Activated gamma-delta T cell treated with Interleukin-2 at 50 U/mL for 16 hours (primary cell): ENCODE measurements at regions not wholly inside any gene's neighbourhood (a gene's known extent, or its start where the extent isn't known, plus 50 kb on each side); places are given as distances from the start of the nearest gene placed in this dataset.

ENCODE experiments used
- DNase-seq: peaks from one replicate; pipeline ENCODE4 v3.0.0-alpha.2; 2020

DNA sequence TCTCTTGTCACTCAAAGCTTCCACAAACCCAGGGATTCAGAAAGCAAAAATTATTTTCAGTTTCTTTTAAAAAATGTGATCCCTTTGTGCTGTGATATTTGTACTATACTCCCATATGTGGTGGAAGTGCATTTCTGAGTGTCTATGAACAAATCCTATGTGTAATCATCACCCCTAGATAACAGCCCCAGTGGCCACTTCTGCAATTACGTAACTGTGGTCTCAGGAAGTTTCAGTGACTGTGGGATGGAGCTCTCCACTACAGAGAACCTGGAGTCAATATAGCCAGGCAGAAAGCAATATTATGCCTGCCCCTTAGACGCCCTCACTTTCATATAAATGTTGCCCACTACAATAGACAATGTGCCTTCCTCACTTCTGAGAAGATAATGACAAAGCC is 1101.7 kb upstream of the GHITM start:
- DNase-seq: no peak

DNA sequence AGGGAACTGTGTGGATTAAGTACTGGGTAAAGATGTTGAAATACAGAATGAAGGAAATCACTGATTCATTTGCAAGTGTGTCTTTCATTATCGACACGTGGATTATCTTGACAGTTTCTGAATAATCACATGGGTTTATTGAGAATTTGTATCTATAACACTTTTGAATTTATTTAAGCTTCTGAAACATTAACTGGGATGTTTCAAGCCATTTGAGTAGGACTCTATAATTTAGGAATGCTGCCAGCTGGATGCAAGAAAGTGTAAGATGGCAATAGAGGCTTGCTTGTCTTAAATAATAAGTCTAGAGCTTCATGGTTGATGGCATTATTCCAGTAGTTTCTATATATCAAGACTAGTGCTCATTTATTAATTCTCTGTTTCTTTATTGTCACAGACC is 1100.7 kb upstream of the GHITM start:
- no peak for DNase-seq

- no peak for DNase-seq
These were observed 1093.6 kb upstream of the GHITM start for GRCh38 chr10:83045731-83046130.

GRCh38 chr10:83050815-83051214 is 1088.5 kb upstream of the GHITM start:
- DNase-seq: no peak

GRCh38 chr10:83062871-83063270 is 1076.4 kb upstream of the GHITM start:
- DNase-seq: no peak

DNA sequence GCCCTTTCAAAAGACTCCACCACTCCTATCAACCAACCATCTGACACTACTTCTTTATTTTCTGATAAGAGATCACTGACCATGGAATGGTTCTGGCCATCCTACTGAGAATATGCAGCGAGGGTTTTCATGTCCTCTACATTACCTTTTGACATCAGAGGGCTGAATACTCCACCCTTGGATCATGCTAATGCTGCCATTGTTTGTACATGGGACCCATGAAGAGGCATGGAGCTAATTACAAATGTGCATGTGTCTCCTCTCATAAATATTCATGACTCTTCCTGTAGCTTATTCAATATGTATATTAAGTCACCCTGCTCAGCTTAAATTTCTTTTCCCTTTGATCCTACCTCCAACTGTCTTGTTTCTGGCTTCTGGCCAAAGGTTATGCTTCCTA is 1065.8 kb upstream of the GHITM start:
- no peak for DNase-seq

- no peak for DNase-seq
These were observed 1064.1 kb upstream of the GHITM start for GRCh38 chr10:83075016-83075814.

- DNase-seq: no peak
These were observed 1063.4 kb upstream of the GHITM start for GRCh38 chr10:83075815-83076355.

DNA sequence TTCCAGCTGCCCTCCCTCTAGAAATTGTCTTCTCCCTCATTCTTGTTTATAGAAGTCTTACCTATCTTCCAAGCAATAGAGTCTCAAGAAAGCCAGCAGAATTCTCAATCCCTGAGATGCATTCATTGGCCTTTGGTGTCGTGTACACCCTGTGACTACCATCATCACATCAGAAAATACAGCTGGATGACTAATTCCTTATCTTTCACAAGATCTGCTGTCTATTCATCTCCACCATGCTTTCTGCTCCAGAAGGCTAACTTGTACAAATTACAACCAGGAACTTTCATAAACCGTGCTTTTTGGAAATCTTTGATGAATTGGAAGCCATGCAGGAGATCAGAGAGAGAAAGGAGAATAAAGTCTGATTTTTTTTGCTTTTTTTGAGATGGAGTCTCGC is 1062.9 kb upstream of the GHITM start:
- no peak for DNase-seq

DNA sequence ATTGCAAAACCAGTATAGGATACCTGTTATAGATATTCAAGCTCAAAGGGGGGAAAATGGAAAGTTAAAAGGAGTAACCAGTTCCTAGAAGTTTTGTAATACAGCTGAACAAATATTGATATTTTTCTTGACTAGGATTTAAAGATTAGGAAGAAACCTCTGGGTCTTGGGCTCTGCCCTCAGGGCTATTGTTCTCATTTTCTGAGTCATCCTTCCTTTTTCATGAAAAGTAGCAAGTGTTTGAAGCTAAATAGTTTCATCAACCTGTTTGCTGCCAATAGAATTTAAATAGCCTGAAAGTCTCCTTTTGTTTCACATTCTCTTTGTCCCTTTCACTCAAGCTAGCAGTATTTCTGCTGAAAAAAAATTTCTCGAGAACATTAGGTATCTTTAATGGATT is 1061.1 kb upstream of the GHITM start:
- DNase-seq: no peak

- no peak for DNase-seq
These were observed 1060.7 kb upstream of the GHITM start for GRCh38 chr10:83078645-83079044.

GRCh38 chr10:83083831-83084230 is 1055.5 kb upstream of the GHITM start:
- DNase-seq: no peak

- no peak for DNase-seq
These were observed 1050.0 kb upstream of the GHITM start for GRCh38 chr10:83089335-83089734.

- no peak for DNase-seq
These were observed 1034.7 kb upstream of the GHITM start for GRCh38 chr10:83104616-83105015.

DNA sequence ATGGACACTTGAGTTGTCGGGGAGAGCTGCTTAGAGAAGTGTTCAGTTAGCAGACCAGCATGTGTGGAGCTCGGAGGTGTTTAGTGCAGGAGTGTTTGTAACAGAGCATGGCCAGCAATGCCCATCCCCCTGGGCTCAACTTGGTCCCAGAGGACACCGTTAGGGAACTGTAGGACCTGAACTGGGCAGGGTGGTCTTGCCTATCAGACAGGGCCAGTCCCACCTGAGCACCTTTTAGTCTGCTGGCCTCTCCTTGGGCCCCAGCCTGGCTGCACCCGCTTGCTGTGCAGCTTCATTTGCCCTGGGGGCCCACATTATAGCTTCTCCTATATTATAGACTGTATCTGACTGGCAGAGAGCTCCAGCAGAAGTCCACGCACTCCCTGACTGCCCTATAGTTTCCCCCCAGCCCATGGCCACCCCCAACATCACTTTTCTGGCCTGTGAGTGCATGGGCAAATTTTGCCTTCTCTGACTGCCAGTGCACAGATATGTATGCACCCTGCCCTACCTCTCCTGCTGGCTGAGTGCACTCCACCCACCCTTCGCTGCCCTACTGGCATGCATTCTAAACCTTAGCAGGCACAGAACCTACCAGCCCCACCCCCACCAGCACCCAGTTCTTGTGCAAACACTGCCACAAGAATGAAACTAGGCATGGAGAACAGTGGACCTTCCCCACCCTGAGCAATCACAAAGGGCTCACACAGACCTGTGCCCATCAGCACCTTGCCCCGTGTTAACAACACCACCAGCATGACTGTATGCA is 1030.6 kb upstream of the GHITM start:
- DNase-seq: no peak

DNA sequence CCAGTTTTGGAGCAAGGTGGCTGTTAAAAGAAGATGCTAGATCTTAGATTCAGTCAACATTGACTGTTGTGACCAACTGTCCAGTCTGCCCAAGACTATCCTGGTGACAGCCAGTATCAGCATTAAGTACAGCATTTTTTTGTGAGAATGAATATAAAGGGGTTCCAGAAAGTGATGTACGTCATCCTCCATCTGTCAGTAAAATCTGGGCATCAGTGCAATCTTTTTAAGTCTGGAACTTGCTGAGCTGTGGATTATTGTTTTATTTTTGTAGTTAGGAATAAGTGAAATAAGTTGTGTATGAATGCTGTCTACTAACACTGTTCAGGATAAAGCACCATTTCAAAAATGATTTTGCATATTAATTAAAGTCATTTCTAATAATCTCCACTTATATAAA is 1020.0 kb upstream of the GHITM start:
- no peak for DNase-seq

GRCh38 chr10:83122336-83122735 is 1017.0 kb upstream of the GHITM start:
- no peak for DNase-seq

DNA sequence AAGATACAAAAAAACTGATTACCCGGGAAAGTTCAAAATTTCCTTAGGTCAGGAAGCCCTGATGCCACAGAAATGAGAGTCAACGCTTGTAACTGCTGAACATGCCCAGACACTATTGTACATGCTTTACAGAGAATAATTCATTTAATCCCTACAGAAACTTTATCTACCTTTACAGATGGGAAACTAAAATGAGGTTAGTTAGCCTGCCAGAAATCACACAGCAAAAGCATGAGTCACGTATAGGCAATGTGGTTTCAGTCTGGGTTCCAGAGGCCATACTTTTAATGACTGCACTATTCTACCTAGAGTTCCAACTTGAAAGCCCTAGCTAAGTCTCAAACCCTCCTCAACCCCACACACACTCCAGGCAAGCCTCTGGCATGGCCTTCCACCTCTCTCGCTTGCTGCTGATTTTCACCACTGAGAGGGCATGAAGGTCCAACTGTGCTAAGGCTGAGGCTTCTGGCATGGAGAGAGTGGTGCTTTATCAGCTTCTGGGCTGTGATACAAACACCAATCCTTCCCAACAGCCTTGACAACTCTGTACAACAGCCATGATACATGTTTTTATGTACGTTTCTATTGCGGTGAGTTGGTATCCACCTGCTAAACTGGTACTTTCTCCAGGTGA is 1011.2 kb upstream of the GHITM start:
- DNase-seq: no peak

DNA sequence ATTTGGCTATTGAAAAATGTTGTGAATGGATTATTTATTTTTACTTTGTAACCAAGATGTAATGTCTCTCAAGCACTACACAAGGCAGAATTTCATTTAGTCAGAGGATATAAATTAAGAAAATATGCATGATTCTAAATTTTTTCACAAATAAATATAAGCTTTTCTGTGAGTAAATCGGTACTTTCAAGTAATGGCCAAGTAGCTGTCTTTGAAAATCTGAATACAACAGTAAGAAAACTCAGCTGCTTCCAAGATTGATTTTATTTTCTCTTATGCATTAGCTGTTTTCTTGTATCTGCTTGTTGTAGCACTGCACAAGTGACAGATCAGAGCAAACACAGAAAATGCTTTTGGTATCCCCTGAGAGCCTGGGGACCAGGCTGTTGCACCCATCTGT is 998.5 kb upstream of the GHITM start:
- no peak for DNase-seq

GRCh38 chr10:83142074-83142563 is 997.2 kb upstream of the GHITM start:
- no peak for DNase-seq

DNA sequence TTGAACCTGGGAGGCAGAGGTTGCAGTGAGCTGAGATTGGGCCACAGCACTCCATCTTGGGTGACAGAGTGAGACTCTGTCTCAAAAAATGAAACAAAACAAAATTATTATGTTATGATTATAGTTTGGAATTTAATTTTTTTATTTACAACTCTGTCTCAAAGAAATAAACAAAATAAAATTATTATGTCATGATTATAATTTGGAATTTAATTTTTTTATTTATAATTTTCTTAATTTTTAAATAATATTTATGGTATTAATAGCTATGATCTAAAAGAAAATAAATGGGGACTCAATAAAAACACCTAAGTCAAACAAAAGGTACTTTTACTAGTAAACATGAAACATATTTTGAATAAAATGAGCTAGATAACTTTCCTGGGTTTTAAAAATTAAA is 994.8 kb upstream of the GHITM start:
- no peak for DNase-seq

- no peak for DNase-seq
These were observed 985.6 kb upstream of the GHITM start for GRCh38 chr10:83153714-83154113.

DNA sequence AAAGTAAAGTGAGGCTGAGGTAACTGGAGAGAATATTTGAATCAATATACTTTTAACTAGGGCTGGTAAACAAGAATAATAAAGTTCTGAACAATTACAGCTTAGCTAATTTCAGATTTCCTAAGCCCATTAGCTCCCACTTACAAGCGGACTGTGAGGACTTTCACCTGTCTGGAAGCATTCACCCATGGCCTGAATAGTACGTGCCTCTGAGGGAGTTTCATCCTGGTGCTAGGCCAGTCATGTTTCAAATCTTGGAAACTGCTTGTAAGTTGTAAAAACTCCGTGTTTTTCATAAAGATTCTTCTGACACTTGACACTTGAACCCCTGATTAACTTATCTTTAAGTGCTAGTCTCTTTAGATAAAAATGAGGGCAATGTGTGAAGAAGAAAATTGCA is 975.2 kb upstream of the GHITM start:
- no peak for DNase-seq

DNA sequence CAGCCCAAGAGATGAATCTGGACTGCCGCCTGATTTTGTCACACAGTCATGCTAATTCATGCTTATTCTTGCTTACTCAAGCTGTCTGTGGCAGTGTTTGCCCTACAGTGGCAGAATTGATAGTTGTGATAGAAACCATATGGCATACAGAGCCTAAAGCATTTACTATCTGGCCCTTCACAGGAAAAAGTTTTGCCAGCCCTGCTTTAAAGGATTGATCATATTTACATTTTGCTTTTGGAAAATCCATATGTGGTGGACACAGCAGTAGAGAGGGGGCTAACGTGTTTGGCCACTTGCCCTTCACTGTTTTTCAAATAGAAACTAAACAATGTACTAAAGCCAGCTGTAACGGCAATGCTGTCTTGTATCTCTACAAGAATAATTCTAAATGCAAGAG is 974.0 kb upstream of the GHITM start:
- DNase-seq: no peak
